Endothelial cell of umbilical vein (primary cell): ENCODE measurements at regions not wholly inside any gene's neighbourhood (a gene's known extent, or its start where the extent isn't known, plus 50 kb on each side); places are given as distances from the start of the nearest gene placed in this dataset.

Experiments used
- CTCF ChIP-seq, 2 donors: IDR thresholded peaks; 1 replicate in 1 of 2; 2 replicates in 1 of 2; pipeline ENCODE4 v1.5.1; 2011; ENCODE audit warnings: low read length in 2 of 2, mild to moderate bottlenecking in 2 of 2, moderate library complexity in 2 of 2, control low read depth in 1 of 2, inconsistent platforms in 1 of 2, low read depth in 1 of 2; ENCODE audit not compliant: insufficient read depth in 1 of 2; ENCODE audit errors: extremely low read depth in 1 of 2
- EZH2 ChIP-seq: IDR thresholded peaks from 2 replicates; pipeline ENCODE4 v1.6.1; 2012; ENCODE audit warnings: borderline replicate concordance, low read depth, mild to moderate bottlenecking, moderate library complexity, low read length, inconsistent platforms; ENCODE audit not compliant: severe bottlenecking
- JUN ChIP-seq: IDR thresholded peaks from 2 replicates; pipeline ENCODE4 v1.6.1; 2011; ENCODE audit warnings: borderline replicate concordance, low read depth; ENCODE audit not compliant: insufficient read length, insufficient read depth
- MAX ChIP-seq: IDR thresholded peaks from 2 replicates; pipeline ENCODE4 v1.6.1; 2011; ENCODE audit not compliant: insufficient read depth, insufficient read length
- MYC ChIP-seq: IDR thresholded peaks from one replicate; pipeline ENCODE4 v1.6.1; 2011; ENCODE audit warnings: mild to moderate bottlenecking, low read depth, low read length
- POLR2AphosphoS5 ChIP-seq: IDR thresholded peaks from 2 replicates; pipeline ENCODE4 v1.6.1; 2012; ENCODE audit warnings: low read depth, mild to moderate bottlenecking, control low read depth, low read length, moderate library complexity; ENCODE audit not compliant: insufficient read depth

- TF ChIP-seq JUN = no peak
- no peak for TF ChIP-seq EZH2
- TF ChIP-seq POLR2AphosphoS5 = no peak
- TF ChIP-seq CTCF (IDR thresholded peaks at IDR 0.05; ENCODE audit: extremely low read depth in 1 of 2, insufficient read depth in 1 of 2, low read depth in 1 of 2, low read length in 2 of 2) = no peak
- no peak for TF ChIP-seq MAX
- no peak for TF ChIP-seq MYC
Observed at GRCh38 chr2:144718376-144718775, 198.5 kb upstream of the ZEB2 start.
